ENCODE measurements at regions not wholly inside any gene's neighbourhood (a gene's known extent, or its start where the extent isn't known, plus 50 kb on each side); places are given as distances from the start of the nearest gene placed in this dataset.

DNA sequence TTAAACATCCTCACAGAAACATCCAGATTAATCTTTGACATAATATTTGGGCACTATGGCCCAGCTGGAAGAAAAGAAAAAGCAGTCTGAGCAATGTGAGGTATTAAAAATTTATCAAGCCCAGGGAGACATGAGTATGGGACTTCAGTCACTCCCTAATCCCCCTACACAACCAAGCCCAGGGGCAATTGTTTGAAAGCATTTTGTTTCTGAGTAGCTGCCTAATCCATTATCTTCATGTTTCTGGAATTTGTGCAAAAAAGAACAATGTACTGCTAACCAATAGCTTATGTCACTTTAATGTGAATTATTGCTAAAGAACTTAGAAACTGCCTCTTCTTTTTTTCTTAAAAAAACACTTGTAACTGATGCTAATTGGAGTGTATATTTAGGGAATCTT lies 360.7 kb downstream of the TEX13C start:
- TF ChIP-seq POLR2A (IDR thresholded peaks at IDR 0.05) (no peak), CTCF (IDR thresholded peaks at IDR 0.05) (no peak)

Data from heart left ventricle (tissue), 13 donors.